ENCODE measurements at regions not wholly inside any gene's neighbourhood (a gene's known extent, or its start where the extent isn't known, plus 50 kb on each side); places are given as distances from the start of the nearest gene placed in this dataset.

DNA sequence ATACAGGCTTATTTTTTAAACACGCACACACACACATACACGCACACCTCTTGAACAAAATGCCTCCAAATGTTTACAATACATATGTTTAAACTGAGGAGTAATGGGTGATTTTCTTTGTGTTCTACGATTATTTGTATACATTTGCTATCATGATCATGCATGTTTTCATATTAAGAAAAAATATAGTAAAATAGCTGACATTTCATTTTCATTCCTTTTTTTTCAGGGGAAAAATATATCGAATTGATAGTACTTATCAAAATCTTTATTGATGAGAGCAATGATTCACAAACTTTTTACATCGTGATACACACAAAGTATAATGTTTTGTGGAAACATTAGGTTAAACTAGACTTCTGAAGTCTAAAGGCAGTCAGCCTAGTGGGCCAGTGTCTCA is 618.9 kb downstream of the TECRL start:
- TF ChIP-seq, protein P1, sequence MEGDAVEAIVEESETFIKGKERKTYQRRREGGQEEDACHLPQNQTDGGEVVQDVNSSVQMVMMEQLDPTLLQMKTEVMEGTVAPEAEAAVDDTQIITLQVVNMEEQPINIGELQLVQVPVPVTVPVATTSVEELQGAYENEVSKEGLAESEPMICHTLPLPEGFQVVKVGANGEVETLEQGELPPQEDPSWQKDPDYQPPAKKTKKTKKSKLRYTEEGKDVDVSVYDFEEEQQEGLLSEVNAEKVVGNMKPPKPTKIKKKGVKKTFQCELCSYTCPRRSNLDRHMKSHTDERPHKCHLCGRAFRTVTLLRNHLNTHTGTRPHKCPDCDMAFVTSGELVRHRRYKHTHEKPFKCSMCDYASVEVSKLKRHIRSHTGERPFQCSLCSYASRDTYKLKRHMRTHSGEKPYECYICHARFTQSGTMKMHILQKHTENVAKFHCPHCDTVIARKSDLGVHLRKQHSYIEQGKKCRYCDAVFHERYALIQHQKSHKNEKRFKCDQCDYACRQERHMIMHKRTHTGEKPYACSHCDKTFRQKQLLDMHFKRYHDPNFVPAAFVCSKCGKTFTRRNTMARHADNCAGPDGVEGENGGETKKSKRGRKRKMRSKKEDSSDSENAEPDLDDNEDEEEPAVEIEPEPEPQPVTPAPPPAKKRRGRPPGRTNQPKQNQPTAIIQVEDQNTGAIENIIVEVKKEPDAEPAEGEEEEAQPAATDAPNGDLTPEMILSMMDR (IDR thresholded peaks at IDR 0.05), result no peak
- TF ChIP-seq EP300 (IDR thresholded peaks at IDR 0.05) (no peak), POLR2A (IDR thresholded peaks at IDR 0.05) (no peak)
